HG03280 (cell line): ENCODE measurements at regions not wholly inside any gene's neighbourhood (a gene's known extent, or its start where the extent isn't known, plus 50 kb on each side); places are given as distances from the start of the nearest gene placed in this dataset.

Experiments used
- ATAC-seq: cut with Tn5 transposase; IDR thresholded peaks from one replicate; pipeline ENCODE4 v1.9.1; 2021; ENCODE audit warnings: mild to moderate bottlenecking, moderate library complexity; ENCODE audit not compliant: unreplicated experiment

GRCh38 chr11:92276773-92277172, 52.2 kb downstream of the FAT3 start:
- ATAC-seq: no peak

- ATAC-seq: no peak
Measured at GRCh38 chr11:92277871-92278270, 53.3 kb downstream of the FAT3 start.

GRCh38 chr11:92278791-92279433, 54.3 kb downstream of the FAT3 start:
- no peak for ATAC-seq

GRCh38 chr11:92284107-92284506, 59.5 kb downstream of the FAT3 start:
- ATAC-seq: no peak

DNA sequence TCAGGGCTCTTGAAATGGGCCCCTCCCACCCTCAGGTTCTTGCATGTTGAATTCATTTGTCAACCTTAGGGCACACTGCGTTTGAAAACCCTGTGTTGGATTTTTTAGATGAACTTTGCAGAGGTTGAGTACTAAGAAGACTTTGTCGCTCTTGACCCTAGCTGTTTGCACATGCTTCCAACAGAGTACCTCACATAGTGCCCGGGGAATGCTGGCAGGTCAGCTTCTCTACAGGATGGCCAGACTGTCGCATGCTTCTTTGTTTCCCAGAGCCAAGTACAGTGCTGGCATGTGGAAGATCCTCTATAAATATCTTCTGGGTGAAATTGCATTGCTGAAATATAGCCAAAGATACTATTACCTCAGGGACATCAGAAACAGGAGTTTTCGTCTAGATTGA, 59.9 kb downstream of the FAT3 start:
- ATAC-seq: no peak

- no peak for ATAC-seq
Measured at GRCh38 chr11:92285776-92286175, 61.2 kb downstream of the FAT3 start.

- no peak for ATAC-seq
Measured at GRCh38 chr11:92286709-92287108, 62.1 kb downstream of the FAT3 start.

DNA sequence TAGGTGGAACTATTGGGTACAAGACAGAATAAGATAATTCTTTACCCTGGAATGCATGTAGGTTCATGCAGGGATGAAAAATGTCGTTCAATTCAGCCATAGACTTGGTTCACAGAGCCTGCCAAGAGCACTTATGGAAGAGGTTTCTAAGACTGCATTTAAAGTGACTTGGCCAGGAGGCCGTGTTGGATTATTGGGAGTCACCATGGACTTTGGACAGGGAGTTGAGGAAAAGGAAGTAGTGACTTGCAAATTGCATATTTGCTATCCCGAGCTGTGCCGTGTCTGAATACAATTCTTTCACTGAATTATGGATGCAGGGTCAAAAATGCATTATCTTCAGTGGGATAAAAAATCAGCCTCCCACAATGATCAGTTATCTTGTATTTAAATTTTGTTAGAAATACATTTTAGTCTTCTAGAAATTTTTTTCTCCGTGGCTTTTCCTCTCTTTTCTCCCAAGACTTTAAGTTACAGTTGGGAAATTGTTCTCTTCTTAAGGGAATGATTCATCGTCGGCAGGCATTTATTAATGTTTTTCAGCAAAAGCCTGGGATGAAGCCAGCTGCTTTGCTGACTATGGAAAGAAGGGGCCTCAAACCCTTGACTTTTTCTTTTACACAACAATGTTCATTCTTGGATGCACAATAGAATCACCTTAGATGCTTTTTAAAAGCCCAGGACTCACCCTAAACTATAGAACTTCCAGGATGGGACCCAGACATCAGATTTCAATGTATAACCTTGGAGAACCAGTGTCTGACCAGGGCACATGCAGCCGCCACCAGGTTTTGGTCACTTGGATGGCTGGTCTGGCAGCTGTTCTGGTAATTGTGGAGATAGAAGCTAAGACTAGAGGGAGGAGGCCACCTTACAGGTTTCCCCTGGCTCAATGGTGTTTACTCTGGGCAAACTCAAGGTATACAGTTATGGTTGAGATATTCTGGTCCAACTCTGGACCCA, 70.8 kb downstream of the FAT3 start:
- ATAC-seq: no peak

DNA sequence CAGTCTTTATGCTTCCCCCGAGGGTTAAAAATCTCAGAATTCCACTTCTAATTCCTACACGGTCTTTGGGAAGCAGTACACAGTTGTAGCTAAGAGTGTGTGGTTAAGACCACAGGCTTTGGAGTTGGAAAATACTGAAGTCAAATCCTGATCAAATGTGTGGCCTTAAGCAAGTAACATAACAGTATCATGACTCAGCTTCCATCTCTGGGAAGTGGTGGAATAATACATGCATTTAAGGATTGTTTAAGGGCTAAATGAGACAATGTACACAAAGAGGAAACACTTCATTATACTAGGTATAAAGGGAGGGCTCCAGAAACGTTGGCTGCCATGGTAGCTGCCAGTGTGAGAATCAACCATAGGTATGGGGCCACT, 71.5 kb downstream of the FAT3 start:
- no peak for ATAC-seq

DNA sequence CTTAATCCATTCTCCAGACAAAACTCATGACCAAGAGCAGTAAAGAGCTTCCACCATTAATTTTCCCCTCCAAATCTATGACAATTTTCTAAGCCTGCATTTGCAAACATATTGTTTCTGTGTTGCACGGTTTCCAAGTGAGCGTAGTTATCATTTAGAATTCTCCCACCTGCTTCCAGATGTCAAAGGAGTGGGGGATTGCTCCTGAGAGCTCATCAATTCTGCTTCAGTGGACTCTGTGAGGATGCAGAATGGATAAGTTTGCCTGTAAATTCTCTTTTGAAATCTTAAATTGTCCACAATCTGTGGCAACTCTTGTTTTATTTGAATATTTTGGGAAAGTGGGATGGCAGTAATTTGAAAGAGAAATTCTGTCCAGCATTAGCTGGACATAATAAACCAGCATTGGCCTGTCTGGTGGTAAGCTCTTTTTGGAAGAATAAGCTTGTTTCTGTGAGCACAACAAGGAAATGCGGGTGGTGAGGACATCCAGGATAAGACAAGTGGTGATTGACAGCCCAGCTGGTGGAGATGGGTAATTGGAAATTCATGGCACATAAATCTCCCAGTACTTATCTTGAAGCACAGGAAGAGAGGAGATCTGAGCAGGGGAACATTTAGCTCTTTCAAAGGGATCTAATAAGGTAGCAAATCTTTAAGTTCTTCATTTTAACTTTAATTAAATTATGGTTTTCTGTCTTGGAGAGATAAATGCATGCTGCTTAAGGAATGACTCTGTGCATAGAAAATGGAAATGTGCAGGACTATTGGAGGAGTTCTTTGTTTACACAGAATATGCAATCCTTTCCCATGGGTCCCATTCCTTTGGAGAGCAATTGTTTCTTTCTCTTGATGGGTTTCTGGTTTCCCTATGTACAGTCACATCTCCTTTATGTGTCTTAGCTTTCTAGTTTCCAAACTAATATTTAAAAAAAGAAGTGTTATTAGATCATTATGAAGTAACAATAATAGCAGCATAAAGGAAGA, 73.2 kb downstream of the FAT3 start:
- no peak for ATAC-seq

- no peak for ATAC-seq
Measured at GRCh38 chr11:92300876-92301275, 76.3 kb downstream of the FAT3 start.

- ATAC-seq: no peak
Measured at GRCh38 chr11:92302770-92303169, 78.2 kb downstream of the FAT3 start.

DNA sequence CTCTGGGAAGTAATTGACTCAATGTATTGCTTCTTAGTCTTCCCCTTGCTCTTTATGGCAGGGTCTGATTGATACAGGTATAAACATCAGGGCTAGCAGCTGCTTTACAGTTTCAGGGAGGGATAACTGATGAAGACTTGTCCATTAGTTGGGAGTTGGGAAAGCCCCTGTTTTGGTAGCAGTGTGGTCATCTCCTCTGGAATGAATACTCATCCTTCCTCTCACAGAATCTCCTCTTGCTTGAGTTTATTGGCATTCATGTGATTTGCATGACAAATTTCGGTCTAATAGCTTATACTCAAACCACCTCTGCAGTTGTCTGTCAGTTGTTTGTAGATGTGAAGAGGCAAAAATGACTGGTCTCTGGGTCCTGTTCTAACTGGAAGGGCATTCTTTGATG, 79.7 kb downstream of the FAT3 start:
- ATAC-seq: no peak

DNA sequence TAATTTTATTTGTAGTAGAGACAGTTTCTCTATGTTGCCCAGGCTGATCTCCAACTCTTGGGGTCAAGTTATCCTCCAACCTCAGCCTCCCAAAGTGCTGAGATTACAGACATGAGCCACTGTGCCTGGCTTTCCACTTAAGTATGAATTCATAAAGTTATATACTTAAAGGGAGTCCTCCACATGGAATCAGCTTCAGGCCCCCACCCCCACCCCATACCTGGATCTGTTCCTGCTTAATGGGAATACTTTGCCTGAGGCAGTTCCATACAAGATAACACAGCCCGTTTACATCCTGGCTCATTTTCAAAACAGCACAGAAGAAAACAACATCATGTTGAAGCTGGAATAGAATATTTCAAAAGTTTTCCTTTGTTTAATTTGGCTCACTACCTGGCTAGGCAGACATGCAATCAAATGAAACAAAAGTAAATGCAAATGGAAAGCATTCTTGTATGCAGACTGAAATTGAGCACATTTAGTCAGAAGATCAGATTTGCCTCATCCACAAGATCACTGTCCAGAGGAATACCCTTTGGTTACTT, 82.4 kb downstream of the FAT3 start:
- no peak for ATAC-seq

- ATAC-seq: no peak
Measured at GRCh38 chr11:92308366-92308765, 83.7 kb downstream of the FAT3 start.

- ATAC-seq: no peak
Measured at GRCh38 chr11:92311616-92312449, 87.2 kb downstream of the FAT3 start.

DNA sequence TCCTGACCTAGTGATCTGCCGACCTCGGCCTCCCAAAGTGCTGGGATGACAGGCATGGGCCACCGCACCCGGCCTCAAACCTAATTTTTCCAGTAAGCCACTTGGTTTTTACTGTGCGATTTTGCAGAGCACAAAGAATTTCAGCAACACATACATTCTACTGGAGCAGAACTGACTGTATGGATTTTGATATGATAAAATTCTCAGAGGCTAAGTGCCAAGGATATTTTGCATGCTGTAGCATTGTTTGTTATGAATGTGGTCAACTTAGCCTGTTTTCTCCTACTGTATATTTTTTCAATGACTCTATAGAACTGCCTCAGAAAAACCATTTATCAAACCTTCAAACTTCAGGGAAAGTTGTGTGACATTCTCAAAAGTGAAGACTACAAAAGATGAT, 89.2 kb downstream of the FAT3 start:
- no peak for ATAC-seq

DNA sequence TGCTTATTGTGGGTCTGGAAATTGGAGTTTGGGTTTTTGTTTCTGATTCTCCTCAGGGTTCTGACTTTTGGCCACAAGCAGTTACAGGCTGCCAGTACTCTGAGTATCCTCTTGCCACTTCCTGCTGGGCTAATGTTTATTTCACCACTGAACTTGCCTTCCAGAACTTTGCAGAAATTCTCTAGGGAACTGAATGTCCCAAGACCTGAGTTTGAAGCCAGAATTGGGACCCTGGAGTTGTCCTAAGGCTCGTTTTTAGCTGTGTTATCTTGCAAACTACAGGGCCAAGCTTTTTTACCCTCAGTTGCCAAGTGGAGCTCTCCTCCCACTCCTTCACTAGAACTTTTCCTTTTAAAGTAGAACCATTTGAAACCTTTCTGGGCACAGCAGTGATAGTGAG, 89.9 kb downstream of the FAT3 start:
- no peak for ATAC-seq

DNA sequence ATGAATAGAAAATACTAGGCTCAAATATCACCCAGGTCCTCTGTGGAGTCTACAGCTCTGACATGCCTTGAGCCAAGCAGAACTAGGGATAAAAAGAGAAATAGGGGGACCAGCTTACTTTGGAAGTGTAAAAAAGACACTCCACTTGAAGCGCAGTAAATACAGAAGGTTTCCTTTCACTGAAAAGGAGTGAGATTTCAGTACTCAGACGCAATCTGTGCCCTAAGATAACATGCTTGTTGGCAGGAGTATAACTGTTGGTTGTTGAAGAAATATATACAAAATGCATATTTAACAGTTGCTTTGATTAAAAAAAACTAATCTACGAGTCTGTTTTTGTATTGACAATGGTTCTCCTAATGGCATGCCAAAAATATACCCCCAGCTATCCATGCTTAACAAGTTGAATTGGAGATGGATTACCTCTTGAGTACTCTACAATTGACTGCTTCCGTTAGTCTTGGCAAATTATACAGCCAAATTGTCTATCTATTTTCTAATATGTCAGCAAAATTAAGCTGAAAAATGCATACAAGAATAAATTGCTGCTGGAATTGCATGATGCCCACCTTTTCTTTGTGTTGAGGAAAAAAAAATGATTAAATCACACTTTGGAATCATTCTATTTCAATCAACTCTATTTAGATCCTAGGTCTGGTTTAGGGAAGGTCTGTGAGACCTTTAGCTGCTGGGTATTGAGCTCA, 91.6 kb downstream of the FAT3 start:
- ATAC-seq: no peak
